Prostate gland (tissue), 2 donors: ENCODE measurements at regions not wholly inside any gene's neighbourhood (a gene's known extent, or its start where the extent isn't known, plus 50 kb on each side); places are given as distances from the start of the nearest gene placed in this dataset.
"Not testable (repeated sequence)": the region's sequence is repeated elsewhere in the genome, so short reads cannot be mapped to it uniquely, and the experiment has no call there.

ENCODE experiments used
- CTCF ChIP-seq, 4 experiments: fragments of 200-600 bp in 2 of 4; fragments of 450-650 bp in 2 of 4; sonication (generic) in 2 of 4; IDR thresholded peaks; 1 replicate in 3 of 4; 2 replicates in 1 of 4; pipeline ENCODE4 v1.5.1; 2016 to 2019; ENCODE audit warnings: antibody characterized with exemption in 4 of 4, mild to moderate bottlenecking in 2 of 4, moderate library complexity in 2 of 4
- POLR2AphosphoS5 ChIP-seq: sonication (generic); formaldehyde crosslinking; IDR thresholded peaks from one replicate; pipeline ENCODE4 v1.6.1; 2017; ENCODE audit warnings: antibody characterized with exemption

- TF ChIP-seq CTCF (IDR thresholded peaks at IDR 0.05); POLR2AphosphoS5: not testable (repeated sequence)
Measured at GRCh38 chr2:87466591-87467120, 281.2 kb upstream of the PLGLB2 start.
